NCI-H146 treated with DMSO at 0.1 percent for 48 hours (cell line): ENCODE measurements at regions not wholly inside any gene's neighbourhood (a gene's known extent, or its start where the extent isn't known, plus 50 kb on each side); places are given as distances from the start of the nearest gene placed in this dataset.
"Not testable (repeated sequence)": the region's sequence is repeated elsewhere in the genome, so short reads cannot be mapped to it uniquely, and the experiment has no call there.

Source experiments
- DNase-seq: peaks from one replicate; lab custom pipeline; 2025; ENCODE audit not compliant: unreplicated experiment; lab: John Stamatoyannopoulos, UW

DNA sequence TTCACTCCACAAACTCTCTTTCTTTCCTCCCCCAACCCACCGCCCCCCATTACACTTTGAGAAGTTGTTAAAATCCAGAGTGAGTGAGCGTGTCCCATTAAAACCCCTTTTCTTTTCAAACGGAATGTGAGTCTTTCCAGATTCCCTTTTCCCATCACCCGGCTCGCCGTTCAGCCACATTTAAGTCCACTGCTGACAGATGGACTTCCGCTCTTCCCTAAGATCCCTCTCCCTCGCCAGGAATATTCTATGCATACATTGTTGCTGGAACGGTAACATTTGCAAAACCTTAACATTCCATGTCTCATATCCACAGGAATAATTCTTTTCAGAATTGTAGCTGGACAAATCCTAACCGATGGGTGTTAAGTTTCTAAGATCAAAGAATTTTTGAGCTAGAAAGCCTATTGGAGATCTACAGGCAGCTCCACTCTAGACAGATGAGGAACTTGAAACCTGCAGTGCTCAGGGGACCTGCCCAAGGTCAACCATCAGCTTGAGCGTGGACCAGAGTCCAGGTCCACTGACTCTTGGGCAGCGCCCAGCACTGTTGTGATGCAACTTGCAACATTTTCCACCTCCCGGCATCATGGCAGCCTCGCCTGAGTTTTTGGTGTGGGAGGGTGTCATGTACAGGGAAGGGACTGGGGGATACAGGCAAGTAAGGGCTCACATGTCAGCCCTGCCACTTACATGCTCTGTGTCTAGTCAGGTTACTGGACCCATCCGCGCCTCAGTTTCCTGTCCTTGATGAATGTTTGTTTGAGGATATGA is 500.1 kb downstream of the CCDC171 start:
- DNase-seq: no peak

- DNase-seq: no peak
Measured at GRCh38 chr9:16057541-16057940, 504.7 kb downstream of the CCDC171 start.

DNA sequence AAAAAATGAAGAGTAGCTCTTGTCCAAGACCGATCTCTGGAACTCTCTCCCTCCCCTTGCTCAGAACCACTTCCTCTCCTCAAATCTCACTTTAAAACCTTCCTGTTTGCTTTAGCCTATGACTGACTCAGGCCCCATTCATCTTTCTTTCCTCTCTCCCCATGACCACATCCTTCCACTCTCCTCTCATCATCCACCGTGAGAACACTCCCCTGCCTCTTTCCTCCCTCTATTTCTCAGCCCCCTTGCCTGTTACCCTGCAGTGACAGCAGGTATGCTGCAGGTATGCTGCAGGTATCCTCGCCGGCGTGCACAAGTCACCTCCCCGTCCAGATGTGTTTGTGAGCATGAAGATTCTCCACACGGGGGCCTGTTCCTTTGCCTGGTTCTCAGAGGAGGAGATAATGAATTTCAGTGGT is 505.3 kb downstream of the CCDC171 start:
- DNase-seq: no peak

- DNase-seq: no peak
Measured at GRCh38 chr9:16060436-16061129, 507.7 kb downstream of the CCDC171 start.

- DNase-seq: no peak
Measured at GRCh38 chr9:16062542-16063240, 509.8 kb downstream of the CCDC171 start.

DNA sequence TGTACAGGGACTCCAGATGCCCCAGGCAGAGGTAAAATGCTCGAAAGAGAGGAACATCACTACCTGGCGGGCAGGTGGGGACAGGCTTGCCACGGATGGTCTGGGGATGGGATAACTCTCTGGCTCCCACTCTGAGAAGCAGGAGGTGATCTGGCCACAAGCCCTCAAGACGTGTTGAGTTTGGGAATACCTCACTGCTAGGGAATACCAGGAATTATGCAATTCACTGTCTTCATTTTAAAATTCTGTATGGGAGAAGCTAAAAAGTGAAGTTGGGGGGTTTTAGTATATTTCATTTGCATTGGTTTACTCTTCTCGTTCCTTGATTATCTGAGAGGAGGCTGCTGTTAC is 510.4 kb downstream of the CCDC171 start:
- DNase-seq: no peak

DNA sequence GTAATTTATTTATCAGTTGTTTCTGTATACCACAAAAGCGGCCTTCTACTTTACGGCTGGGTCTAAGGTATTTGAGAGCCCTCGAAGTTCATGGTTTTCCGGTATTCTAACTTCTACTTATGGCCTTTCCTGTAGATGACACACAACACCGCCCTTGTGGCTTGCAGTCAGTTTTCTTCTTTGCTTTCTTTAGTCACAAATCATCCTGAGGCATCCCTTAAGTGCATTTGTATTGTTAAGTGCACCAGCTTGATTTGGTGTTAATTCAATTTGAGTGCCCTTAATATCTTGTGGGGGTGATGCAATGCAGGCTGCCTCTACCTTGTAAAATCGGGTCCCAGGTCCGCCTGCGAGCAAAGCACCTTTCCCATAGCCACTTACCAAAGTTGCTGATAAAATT is 511.9 kb downstream of the CCDC171 start:
- no peak for DNase-seq

GRCh38 chr9:16066201-16066600 is 513.4 kb downstream of the CCDC171 start:
- not testable (repeated sequence) for DNase-seq

- no peak for DNase-seq
Measured at GRCh38 chr9:16068476-16068875, 515.6 kb downstream of the CCDC171 start.

DNA sequence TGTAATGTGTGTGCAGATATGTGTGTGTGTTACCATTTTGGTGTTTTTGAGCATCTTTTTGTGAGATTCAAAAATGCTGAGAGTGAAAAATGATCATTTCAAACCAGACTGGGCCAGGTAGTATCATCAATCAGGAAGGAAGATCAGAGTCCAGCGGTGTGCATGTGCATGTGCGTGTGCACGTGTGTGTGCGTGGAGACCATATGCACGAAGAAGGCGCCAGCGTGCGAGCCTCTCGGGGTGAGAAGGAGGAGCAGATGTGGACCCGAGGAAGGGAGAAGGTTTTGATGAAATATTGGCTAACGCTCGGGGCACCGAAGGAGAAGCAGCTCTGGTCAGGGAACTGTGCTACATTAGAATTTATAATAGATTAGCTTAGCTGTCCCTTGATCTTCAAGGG is 516.4 kb downstream of the CCDC171 start:
- DNase-seq: no peak

- DNase-seq: no peak
Measured at GRCh38 chr9:16069671-16070454, 517.0 kb downstream of the CCDC171 start.

DNA sequence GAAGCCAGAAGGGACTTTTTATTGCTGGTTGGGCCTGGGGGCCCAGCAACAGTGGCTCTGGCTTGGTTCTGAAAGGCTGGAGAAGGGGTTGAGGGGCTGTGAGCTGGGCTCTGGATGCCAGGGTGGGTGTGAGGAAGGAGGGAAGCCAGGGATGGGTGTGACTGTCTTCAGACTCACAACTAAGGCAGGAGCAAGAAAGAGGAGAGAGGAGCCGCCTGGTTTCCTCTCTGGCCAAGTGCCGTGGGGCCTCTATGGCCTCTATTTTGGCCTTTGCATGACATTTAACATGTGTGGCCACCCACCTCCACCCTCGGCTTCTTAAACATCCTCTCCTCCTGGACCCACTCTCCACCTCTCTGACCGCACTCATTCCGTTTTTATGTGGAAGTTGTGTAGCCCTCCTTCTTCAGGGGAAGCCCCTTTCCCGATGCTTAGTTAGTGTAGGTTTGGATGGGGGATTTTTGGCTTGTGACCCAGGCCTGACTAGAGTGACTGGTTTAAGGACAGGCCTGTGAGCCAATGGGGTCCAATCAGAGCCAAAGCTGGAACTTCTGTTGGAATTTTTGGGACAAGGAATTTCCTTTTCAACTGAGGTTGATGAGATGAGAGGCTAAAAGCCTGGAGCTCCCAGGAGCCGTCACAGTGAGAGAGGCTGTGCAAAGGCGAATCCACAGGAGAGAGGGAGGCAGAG is 517.8 kb downstream of the CCDC171 start:
- DNase-seq: no peak

DNA sequence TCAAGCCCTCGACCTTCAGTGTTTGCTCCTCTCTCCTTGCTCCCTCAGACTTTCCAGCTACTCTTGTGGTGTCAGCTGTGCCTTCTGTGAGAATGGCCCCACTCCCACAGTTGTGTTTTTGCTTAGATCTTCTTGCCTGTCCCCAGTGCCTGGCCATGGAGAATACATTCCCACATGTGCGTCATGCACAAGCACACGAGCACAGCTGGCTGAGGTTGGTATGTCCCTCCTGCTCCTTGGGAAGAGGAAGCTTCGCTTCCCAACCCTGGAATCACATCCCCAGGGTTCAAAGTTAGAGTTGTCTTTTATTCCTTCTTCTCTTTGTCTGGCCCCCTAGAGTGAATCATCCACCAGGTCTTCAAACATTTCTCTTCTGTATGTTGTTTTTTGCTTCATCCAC is 518.6 kb downstream of the CCDC171 start:
- no peak for DNase-seq

DNA sequence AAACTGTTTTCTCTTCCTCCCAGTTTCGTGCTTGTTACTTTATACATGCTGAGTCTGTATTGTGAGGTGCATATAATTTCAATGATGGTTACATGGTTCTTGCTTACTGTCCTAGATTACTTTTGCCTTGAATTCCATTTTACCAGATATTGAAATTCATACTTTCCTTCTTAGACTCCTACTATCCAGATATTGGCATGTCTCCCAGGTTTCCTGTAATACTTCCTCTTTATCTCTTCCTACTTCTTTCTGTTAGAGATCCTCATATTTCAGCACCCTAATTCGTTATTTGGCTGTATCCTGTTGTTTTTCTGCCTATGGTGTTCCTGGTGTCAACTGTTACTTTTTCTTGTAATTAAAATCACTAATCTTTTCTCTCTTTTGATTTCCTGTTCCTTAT is 522.1 kb downstream of the CCDC171 start:
- no peak for DNase-seq

GRCh38 chr9:16075696-16076095 is 522.9 kb downstream of the CCDC171 start:
- no peak for DNase-seq

DNA sequence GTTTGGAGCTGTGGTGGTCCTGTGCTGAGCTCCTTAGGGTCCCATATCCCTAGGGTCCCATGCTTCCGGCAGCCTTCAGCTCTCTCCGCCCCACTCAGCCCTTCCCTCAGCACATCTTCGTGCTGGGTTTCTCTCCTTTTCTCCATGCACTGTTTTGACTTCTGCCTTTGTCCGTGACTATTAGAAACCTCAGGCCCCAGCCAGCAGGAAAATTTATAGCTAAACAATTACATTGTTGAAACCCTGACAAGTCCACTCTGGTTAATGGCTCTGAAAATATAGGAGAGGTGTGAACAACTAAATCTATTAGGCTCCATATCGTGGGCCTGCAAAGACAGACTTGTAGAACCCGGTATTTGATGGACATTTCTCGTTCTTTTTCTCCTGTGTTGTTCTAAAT is 523.7 kb downstream of the CCDC171 start:
- no peak for DNase-seq

DNA sequence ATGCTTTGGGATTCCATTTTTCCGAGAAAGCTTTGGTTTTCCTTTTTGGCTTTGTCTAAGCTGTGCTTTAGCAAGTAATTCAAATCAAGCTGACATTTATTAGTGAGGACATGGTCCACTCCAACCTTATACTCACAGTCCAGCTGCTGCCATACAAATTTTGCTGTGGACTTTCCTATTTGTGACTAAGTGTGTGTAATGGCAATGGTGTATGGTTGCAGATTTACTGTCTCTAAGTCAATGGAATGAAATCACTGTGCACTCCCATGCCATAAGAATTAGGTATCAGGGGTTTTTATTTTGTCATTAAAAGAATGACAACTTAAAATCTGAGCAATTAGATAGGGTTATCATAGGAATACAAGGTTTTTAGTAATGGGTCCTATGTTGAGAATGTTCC is 530.0 kb downstream of the CCDC171 start:
- DNase-seq: no peak

GRCh38 chr9:16085167-16085726 is 532.4 kb downstream of the CCDC171 start:
- DNase-seq: no peak

DNA sequence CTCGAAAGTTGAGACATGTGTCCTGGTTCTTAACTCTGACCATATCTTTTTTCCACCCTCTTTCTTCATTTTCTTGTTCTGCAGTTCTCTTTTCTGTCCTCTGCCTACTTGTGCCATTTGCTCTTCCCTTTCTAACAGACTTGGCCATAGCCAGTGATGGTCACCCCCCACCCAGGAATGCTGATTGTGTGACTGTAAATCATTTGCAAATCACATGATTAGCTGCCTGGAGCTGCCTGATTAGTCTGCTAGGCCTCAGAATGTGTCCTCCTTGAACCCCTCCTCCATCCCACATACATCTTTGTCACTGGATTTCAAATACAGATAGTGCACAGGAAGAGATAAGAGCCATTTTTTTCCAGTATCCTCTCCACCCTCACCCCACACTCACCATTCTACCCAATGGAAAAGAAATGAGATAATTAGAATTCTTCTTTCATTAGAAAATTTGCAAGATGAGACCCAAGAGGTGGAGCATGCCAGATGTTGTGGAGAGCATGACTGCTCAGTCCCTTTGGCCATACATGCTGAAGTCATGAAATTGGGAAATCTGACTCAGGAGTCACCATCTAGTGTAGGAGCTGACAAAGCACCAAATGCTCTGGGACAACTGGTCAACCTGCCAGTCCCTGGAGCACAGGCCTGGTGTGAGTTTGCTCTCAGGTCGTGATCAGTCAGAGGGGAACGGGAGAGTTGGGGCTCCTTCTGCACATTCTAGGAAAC is 538.2 kb downstream of the CCDC171 start:
- no peak for DNase-seq
